Erythroblast (primary cell): ENCODE measurements at regions not wholly inside any gene's neighbourhood (a gene's known extent, or its start where the extent isn't known, plus 50 kb on each side); places are given as distances from the start of the nearest gene placed in this dataset.
A peak's percentile ranks its signal among the peaks of the same experiment; 100 is the strongest.
"Not testable (repeated sequence)": the region's sequence is repeated elsewhere in the genome, so short reads cannot be mapped to it uniquely, and the experiment has no call there.

ENCODE experiments used
- DNase-seq, 2 experiments: peaks; one replicate each; lab custom pipeline; 2025; lab: John Stamatoyannopoulos, UW
- GATA1 ChIP-seq: IDR thresholded peaks from 2 replicates; pipeline ENCODE4 v1.6.1; 2011; ENCODE audit warnings: low read depth, mild to moderate bottlenecking, control low read depth, low read length, moderate library complexity
- POLR2A ChIP-seq: IDR thresholded peaks from 2 replicates; pipeline ENCODE4 v1.6.1; 2011; ENCODE audit warnings: mild to moderate bottlenecking, low read length

DNA sequence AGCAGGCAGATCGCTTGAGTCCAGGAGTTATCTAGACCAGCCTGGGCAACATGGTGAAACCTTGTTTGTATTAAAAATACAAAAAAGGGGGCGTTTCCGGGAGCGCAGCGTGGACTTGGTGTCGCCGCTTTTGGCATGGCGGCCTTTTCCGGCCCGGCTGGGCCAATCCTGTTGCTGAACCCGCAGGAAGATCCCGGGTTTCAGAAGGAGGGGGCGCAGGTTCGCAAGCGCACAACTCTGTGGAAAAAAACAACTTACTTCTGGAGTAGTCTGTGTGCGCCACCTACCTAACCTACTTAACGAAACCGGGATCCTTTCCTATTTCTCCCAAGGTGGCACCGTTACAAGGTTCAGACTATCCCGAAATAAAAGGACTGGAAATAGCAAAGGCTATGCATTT, 198.6 kb downstream of the MSX2 start:
- DNase-seq: no peak
- TF ChIP-seq GATA1: no peak
- no peak for TF ChIP-seq POLR2A

GRCh38 chr5:174920906-174921550, 196.6 kb downstream of the MSX2 start:
- DNase-seq: no peak
- TF ChIP-seq GATA1: no peak
- no peak for TF ChIP-seq POLR2A

- DNase-seq: no peak
- TF ChIP-seq POLR2A (no peak), GATA1 (no peak)
These were observed 195.0 kb downstream of the MSX2 start for GRCh38 chr5:174919351-174919750.

DNA sequence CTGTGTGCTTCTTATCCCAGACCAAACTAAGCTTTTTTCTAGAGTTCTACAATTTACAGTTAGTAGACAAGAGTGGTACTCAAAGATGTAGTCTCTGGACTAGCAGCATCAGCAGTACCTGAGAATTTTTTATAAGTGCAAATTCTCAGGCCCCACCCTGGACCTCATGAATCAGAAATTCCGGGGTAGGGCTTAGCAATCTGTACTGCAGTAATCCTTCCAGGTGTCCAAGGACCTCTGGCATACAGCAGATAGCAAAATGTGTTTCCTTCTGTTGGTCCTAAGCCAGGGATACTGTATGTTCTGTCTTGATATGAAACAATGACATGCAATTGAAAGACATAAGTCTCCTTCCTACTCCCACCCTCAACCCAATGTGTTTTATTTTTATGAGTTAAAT, 194.3 kb downstream of the MSX2 start:
- DNase-seq: no peak
- TF ChIP-seq GATA1 (no peak), POLR2A (no peak)

- TF ChIP-seq POLR2A (no peak), GATA1 (no peak)
- no peak for DNase-seq
These were observed 193.7 kb downstream of the MSX2 start for GRCh38 chr5:174917976-174918554.

DNA sequence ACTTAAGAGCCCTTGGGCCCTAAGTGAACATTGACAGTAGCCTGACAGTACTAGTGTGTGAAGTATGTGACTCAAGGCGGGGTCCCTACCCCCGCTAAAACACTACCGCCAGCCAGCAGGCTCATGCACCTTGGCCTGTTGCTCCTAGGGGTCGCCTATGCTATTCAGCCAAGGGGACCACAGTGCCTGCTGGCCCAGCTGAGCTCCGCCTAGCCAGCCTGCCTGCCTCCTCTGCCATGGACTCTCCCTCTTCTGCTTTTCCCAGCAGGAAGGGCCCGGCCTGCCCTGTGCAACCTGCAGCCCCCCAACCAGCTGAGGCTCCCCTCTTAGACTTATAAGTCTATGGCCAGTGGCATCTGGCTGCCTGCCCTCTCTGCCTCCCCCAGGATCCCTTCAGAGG, 193.1 kb downstream of the MSX2 start:
- not testable (repeated sequence) for DNase-seq

GRCh38 chr5:174916924-174917323, 192.5 kb downstream of the MSX2 start:
- DNase-seq: not testable (repeated sequence)

DNA sequence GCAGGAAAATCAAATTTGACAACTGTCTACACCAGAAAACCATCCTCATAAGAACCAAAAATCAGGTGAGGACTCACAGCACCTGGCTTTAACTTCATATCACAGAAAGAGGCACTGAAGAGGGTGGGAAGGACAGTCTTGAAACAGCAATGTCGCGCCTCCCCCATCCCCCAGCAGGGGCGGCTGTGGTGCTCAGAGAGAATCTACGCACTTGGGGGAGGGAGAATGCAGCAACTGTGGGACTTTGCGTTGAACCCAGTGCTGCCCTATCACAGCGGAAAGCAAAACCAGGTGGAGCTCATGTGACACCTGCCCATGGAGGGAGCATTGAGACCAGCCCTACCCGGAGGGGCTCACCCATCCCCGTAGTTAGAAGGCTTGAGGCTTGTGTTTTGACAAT, 191.8 kb downstream of the MSX2 start:
- no peak for DNase-seq
- no peak for TF ChIP-seq POLR2A
- no peak for TF ChIP-seq GATA1

DNA sequence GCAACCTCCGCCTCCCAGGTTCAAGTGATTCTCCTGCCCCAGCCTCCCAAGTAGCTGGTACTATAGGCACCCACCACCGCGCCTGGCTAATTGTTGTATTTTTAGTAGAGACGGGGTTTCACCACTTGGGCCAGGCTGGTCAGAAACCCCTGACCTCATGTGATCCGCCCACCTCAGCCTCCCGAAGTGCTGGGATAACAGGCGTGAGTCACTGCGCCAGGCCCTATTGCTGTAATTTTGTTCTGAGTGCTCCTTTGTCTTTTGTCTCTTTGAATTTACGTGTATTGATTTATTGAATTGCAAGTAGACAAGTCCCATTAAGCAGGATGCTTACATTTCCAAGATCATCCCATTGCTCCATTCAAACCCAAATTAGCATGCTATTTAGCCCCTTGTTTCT, 186.7 kb downstream of the MSX2 start:
- DNase-seq: no peak
- TF ChIP-seq GATA1: no peak

- peak; percentile 38 to 64 for DNase-seq
- TF ChIP-seq GATA1 (no peak), POLR2A (no peak)
These were observed 185.9 kb downstream of the MSX2 start for GRCh38 chr5:174910245-174910737.

- no peak for TF ChIP-seq GATA1
- no peak for TF ChIP-seq POLR2A
- no peak for DNase-seq
These were observed 178.9 kb downstream of the MSX2 start for GRCh38 chr5:174903172-174903732.

- TF ChIP-seq GATA1 (no peak), POLR2A (no peak)
- no peak for DNase-seq
These were observed 177.0 kb downstream of the MSX2 start for GRCh38 chr5:174901336-174901735.

DNA sequence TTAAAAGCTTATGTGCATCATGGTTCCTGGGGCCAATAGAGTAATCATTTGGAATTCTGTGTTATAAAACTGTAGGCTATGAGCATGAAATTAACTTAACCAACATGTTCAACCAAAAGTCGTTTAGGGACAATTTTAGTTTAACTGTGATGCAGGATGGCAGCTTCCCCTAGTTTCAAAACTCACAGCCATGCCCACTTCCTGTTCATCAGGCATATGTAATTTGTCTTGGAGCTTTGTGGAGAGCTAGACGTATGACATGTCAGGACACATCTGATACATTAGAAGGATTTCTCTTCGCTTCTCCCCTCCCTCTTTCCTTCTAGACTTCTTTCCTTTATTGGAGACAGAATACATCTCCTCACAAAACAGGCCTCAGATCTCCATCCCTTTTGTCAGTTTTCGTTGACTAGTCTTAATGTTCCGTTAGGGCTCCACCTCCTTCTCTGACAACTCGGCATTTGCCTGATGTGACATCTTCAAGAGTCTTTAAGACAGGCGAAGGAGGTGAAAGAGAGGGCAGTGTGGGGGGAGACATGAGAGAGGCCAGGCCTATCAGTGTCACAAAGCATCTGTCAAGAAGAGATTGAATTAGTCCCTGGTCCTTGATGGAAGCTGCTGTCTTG, 176.0 kb downstream of the MSX2 start:
- no peak for TF ChIP-seq GATA1
- no peak for TF ChIP-seq POLR2A
- DNase-seq: no peak

GRCh38 chr5:174897281-174897950, 173.0 kb downstream of the MSX2 start:
- no peak for TF ChIP-seq POLR2A
- TF ChIP-seq GATA1: no peak
- DNase-seq: no peak

DNA sequence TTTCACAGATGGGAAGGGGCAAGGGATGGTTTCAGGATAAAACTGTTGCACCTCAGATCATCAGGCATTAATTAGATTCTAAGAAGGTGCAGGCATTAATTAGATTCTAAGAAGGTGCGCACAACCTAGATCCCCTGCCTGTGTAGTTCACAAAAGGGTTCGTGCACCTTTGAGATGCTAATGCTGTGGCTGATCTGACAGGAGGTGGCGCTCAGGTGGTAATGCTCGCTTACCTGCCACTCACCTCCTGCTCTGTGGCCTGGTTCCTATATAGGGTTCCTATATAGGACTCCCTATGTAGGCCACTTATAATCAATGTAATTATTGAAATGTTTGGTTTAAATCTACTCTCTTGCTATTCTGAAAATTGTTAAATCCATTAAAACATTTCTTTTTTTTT, 171.0 kb downstream of the MSX2 start:
- DNase-seq: no peak
- TF ChIP-seq POLR2A: no peak
- no peak for TF ChIP-seq GATA1
